NCI-H446 (cell line): ENCODE measurements at regions not wholly inside any gene's neighbourhood (a gene's known extent, or its start where the extent isn't known, plus 50 kb on each side); places are given as distances from the start of the nearest gene placed in this dataset.
"Not testable (repeated sequence)": the region's sequence is repeated elsewhere in the genome, so short reads cannot be mapped to it uniquely, and the experiment has no call there.

Experiments
- DNase-seq, 2 experiments: peaks; one replicate each; lab custom pipeline; 2025; lab: John Stamatoyannopoulos, UW

DNA sequence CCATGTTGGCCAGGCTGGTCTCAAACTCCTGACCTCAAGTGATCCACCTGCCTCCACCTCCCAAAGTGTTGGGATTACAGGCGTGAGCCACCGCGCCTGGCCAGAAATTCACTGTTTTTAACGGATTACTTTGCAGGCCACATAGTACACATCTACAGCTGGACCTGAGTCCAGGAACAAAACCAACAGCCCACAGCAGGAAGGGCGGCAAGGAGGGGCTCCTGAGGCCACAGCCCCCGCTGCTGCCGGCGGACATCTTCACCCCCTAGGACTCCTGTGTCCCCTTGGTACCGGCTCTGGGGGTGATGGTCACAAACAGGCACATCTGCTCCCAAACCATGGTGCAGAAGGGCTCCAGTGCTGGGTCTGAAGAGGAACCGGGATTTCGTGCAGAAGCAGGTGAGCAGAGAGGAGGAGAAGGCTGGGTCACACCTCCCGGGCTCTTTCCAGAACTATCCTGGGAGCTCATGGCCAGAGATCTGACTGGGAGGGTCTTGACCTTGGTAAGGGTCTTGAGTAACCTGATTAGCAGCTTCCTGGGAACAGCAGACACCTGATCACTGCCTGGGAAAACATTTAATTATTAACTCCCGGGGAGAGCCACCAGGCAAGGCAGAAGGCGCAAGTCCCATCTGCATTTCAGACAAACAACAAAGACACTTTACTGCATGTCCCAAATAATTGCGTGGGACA, 99.9 kb downstream of the SHANK2 start:
- not testable (repeated sequence) for DNase-seq

- no peak for DNase-seq
These were observed 100.8 kb downstream of the SHANK2 start for GRCh38 chr11:71151561-71151960.

DNA sequence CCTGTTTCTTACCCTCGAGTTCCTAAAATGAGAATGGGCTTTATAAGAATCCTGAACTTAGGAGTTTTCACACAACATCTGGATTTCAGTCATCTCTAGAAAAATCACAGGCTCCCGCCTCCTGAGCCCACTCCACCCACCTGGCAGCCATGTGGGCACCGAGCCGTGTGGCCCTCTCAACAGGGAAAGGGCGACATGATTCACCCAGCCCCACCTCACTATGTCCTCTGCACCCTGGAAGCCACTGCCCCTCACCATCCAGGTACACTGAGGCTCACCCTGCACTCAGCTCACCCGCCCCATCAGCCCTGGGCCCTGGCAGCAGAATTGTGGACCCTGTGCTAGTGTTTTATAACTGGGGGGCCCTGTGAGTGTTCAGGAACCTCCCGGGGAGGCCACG, 101.5 kb downstream of the SHANK2 start:
- DNase-seq: no peak

DNA sequence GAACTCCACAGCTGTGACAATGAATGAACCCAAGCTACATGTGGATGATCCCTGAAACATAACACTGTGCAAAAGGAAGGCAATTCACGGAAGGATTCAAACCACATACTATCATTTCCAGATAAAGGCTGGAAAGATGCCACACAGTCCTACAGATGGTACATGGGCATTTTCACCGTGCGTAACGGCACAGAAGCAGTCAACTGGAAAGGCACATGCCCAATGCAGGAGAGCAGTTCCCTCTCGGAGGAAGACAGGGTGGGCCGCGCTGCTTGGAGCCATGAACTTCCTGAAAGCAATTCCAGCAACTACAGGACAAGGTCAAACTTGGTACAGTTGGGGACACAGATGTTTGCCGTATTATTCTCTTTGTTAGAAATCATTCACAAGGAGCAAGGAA, 103.7 kb downstream of the SHANK2 start:
- no peak for DNase-seq

GRCh38 chr11:71147331-71147730, 105.0 kb downstream of the SHANK2 start:
- DNase-seq: no peak

DNA sequence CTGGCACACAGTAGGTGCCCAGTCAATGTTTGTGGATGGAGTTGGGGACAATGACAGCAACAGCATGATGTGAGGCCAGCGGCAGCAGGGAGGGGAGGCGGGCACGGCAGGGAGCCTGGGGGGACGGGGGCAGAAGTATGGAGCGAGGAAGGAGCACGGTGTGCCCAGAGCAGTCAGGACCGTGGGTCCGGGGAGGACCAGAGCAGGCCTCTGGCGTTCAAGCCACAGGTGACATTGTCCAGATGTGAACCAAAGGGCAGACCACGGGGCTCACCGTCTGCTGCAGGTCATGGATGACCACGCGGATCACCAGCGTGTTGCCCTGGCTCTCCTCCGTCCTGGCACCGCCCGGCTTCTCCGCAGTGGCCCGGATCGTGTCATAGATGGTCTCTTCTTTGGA, 105.5 kb downstream of the SHANK2 start:
- no peak for DNase-seq

DNA sequence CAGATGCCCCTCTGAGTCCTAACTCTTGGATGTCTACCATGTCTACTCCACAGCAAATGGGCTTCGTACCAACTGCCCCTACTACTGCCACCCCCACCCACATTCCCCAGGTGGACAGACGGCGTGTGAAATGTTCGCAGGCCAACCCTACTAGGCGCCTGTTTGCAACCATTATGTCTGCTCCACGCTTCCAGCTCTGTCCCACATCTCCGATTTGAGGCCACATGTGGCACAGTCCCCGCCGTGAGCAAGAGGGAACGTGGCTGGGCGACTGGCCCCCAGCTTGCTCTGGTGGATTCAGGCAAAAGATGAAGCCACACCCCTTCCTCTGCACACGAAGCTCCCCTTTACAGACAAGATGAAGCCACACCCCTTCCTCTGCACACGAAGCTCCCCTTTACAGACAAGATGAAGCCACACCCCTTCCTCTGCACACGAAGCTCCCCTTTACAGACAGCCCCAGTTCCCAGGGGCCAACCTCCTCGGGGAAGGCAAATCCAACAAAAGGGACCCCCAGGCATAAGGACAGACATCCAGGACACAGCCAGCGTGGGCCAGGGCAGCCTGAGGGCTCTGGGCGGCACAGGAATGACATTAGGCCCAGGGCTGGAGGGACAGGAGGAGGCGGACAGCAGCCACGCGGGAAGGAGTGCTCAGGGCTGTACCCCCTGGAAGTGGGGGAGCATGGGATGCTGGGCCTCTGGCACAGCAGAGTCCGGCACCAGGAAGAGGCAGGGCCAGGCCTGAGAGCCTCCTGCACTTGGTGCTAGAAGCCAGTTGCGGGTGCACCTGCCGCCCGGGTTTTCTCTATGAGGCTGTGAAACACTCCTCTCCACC, 106.2 kb downstream of the SHANK2 start:
- DNase-seq: no peak

GRCh38 chr11:71145368-71145767, 107.0 kb downstream of the SHANK2 start:
- DNase-seq: no peak

- DNase-seq: no peak
These were observed 107.6 kb downstream of the SHANK2 start for GRCh38 chr11:71144736-71145135.

- no peak for DNase-seq
These were observed 108.4 kb downstream of the SHANK2 start for GRCh38 chr11:71144010-71144409.

DNA sequence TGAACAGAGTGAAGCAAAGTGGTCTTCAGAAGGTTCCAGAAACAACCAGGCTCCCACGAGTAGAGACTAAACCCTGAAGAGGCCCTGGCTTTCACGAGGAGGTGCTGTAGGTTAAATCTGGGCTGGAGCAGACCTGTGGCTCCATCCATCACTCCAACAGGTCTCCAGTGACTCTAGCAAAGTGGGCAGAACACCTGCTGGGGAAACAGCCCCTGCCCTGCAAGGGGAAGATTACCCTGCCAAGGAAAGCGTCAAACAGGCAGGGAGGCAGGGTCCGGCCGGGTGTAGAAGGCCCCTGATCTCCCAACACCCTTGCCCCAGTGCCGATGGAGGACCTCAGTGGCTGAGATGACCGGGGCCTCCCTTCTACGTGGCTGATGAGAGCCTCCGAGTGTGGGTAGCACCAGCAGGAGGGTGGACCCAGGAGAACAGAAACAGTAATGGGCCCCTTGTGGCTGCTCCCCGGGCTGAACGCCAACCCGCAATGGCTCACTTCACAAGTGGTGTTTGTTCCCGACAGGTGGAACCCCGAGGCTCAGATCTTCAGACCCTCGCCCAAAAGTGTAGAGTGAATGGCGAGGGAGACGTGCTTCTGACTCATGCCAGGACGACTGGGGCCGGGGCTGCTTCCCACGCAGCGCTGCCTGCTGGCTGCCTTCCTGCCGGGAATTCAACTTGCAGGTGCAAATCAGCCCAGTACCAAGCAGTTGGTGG, 112.0 kb downstream of the SHANK2 start:
- no peak for DNase-seq

DNA sequence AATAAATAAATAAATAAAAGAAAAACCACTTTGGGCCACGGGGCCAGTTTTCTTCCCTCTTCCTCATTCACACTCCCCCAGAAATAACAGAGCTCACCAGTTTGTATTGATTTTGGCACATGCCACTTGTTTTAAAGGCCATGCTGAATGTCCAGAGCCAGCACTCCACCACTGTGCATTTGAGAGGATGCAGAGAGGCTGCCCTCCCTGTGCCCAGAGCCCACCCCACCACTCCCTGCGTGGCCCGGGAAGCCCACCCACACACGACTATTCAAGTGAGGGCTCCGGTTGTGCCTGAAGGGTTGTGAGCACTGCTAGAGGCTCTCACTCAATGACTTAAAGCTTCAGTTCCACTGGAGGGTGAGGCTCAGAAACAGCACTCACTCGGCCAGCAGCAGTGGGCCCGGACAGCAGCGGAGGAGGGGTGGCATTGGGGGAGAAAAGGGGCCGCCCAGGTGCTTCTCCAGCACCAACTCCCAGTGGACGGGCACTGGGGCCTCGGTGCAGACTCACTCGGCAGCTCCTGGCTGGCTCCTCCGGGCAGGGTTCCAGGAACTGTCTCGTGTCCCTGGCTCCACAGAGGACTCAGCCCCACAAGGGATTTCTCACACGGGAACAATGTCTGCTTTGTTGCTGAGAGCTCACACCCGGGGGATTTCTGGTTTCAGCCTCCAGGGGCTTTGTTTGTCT, 112.7 kb downstream of the SHANK2 start:
- DNase-seq: peak in 1 of 2 experiments; percentile 13

DNA sequence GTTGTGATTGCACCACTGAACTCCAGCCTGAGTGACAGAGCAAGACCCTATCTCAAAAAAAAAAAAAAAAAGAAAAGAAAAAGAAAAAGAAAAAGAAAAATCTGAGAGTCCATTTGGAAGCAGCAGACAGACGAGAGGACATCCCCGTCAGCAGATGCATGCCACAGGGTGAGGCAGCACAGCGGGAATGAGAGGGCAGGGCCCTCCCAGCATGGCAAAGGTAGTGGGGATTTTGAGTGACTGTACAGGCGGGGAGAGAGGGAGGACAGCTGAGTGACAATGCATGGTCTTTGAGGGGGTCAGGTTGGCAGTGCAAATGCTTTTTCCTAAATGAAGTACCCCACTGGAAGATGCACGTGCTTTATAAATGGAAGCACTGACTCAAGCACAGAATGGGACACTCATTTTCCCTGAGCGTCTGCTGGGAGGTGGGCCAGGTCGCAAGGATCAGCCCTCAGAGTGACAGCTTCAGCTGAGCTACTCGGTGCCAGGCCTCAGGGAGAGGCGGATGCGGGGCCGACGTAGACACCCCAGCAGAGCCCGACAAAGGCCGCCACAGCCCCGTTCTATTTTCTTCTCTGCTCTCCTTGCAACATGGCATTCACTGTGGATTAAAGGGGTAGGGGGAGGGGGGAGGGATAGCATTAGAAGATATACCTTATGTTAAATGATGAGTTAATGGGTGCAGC, 113.5 kb downstream of the SHANK2 start:
- DNase-seq: no peak

- no peak for DNase-seq
These were observed 115.0 kb downstream of the SHANK2 start for GRCh38 chr11:71137376-71137775.

- DNase-seq: no peak
These were observed 116.1 kb downstream of the SHANK2 start for GRCh38 chr11:71136095-71136845.

GRCh38 chr11:71135112-71135511, 117.3 kb downstream of the SHANK2 start:
- no peak for DNase-seq

DNA sequence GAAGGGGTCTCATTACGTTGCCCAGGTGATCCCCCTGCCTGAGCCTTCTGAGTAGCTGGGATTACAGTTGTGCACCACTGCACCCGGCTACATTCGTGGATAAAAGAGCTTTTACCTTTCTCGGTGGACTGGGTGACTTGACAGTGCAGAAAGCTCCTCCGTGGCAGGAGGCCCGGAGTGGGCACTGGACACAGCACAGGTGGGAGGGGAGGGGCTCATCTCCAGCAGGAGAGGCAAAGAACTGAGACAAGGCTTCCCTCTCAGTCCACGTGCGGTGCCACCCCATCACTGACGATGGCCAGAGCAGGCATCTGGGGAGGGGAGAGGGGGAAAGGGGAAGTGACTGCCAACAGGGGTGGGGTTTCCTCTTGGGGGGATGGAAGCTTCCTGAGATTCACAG, 118.4 kb downstream of the SHANK2 start:
- no peak for DNase-seq

- no peak for DNase-seq
These were observed 120.5 kb downstream of the SHANK2 start for GRCh38 chr11:71131861-71132260.

GRCh38 chr11:71130106-71130505, 122.3 kb downstream of the SHANK2 start:
- no peak for DNase-seq

DNA sequence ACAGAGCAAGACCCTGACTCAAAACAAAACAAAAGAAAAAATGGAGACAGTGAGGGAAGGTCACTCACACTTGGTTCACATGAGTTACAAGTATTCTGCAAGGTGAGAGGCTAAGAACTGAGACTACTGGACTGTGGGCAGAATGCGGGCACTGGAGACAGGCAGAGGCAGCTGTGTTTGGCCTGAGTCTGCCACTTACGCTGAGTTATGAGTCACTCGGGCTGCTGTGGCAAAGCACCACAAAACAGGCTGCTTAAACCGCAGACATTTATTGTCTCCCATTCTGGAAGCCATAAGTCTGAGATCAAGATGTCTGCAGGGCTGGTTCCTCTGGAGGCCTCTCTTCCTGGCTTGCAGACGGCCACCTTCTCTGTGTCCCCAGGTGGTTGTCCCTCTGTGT, 122.8 kb downstream of the SHANK2 start:
- DNase-seq: no peak

DNA sequence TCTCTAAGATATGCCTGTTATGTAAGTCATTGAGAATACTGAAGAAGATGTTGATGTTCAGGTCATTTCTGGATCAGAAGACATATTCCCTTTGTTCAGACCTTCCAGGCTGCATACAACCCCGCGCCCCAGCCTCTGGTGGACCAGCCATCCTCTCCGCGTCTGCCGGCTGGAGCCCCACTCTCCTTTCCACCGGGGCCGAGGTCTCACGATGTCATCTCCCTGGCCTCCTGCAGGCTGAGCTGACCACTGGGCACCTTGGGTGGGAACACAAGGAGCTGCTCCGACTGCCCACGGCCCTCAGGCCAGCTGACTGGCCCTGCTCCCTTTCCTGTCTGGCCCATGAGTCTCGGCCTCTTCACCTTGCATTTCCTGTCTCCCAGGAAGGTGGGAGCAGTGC, 124.6 kb downstream of the SHANK2 start:
- DNase-seq: no peak
